D721Med (cell line): ENCODE measurements at regions not wholly inside any gene's neighbourhood (a gene's known extent, or its start where the extent isn't known, plus 50 kb on each side); places are given as distances from the start of the nearest gene placed in this dataset.

Experiments
- DNase-seq: peaks from one replicate; pipeline ENCODE4 v3.0.0; 2011; ENCODE audit warnings: low spot score; ENCODE audit not compliant: insufficient read length
- FAIRE-seq: peaks from 2 replicates; lab custom pipeline; 2011; peaks lifted over from hg19 to GRCh38; lab: Jason Lieb, UNC
- TF ChIP-seq, protein P1 (sequence below): IDR thresholded peaks from 2 replicates; pipeline ENCODE4 v1.5.1; 2012; ENCODE audit warnings: mild to moderate bottlenecking, control low read depth; ENCODE audit not compliant: insufficient read depth; ENCODE audit errors: missing control alignments

DNA sequence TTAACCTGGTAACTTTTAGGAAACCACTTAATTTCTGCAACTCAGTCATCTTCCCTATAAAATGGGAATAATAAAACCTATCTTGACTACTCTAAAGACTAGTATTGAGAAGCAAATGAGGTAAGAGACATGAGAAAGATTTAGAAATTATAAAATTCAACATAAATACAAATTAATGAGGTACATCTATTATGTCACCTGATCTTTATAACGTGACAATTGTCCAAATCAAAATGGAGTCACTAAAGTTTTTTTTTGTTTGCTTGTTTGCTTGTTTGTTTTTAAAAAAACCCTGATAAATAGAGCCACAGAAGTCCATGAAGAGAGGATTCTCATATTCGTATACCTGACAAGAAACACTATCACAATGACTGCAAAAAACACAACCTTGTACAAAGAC, 242.8 kb downstream of the LRRN1 start:
- no peak for DNase-seq
- no peak for FAIRE-seq
- TF ChIP-seq, protein P1, sequence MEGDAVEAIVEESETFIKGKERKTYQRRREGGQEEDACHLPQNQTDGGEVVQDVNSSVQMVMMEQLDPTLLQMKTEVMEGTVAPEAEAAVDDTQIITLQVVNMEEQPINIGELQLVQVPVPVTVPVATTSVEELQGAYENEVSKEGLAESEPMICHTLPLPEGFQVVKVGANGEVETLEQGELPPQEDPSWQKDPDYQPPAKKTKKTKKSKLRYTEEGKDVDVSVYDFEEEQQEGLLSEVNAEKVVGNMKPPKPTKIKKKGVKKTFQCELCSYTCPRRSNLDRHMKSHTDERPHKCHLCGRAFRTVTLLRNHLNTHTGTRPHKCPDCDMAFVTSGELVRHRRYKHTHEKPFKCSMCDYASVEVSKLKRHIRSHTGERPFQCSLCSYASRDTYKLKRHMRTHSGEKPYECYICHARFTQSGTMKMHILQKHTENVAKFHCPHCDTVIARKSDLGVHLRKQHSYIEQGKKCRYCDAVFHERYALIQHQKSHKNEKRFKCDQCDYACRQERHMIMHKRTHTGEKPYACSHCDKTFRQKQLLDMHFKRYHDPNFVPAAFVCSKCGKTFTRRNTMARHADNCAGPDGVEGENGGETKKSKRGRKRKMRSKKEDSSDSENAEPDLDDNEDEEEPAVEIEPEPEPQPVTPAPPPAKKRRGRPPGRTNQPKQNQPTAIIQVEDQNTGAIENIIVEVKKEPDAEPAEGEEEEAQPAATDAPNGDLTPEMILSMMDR, result no peak

DNA sequence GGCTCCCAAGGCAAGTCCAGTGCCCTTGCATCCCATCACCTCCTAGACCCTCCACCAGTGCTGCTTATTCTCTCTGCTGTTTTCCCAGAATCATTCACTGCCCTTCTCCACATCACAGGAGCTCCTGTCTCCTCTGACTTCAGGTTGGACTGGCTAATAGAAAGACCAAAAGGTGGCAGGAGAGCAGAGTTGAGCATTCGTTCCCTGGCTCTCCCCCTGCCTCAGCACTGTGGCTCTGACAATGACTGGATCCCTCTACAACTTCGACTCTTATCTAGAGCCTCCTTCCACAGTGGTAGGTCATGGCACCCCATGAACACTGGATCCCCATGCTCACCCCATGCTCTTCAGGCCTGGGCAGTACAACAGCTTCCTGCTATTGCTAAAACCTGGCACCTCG, 243.6 kb downstream of the LRRN1 start:
- FAIRE-seq (no peak), DNase-seq (no peak)
- TF ChIP-seq, protein P1, result no peak

DNA sequence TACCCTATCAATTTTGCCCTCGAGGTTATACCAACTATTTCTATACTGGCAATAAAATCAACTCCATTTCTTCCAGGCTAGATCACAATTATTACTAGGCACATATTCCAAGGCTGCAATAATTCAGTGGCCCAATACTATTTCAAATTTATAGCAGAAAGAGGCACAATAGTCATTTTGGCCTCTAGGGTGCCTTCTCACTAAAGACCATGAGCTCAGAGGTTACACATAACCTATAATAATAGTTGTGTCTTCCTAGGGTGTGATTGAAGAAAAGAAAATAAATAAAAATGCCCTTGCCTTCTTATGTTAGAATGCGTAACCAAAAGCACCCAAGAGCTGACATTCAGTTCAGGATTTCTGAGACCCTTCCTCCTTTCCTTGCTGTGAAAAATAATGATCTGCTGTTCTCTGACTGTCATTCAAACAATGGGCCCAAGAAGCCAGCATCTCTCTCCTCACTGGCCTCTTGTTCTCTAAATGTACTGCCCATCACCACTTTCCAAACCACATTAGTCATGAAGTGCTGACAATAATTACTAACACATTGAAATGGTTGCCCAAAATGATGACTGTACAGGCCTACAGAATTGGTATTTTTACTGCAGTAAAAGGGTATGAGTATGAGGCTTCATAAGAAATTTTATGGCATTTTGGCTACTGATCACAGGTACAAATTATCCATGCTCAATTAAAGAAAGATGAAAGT, 244.8 kb downstream of the LRRN1 start:
- FAIRE-seq, result no peak
- no peak for DNase-seq
- TF ChIP-seq, protein P1, result no peak

DNA sequence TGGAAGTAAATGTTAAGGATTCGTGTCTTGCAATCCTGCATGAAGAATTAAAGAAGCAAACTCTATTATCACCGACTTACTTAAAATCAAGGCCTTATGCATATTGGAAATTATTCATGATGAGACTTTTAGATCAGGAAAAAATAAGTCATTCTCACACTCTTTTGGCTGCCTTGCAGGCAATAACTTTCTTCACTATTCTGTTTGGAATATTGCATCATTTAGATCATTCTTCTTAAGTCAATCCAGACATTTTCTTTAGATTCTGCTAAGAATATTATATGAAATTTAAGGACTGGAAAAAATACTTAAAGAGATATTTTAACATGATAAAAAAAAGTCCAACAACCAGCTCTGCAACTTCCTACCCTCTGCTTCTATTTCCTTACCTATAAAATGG, 245.4 kb downstream of the LRRN1 start:
- TF ChIP-seq, protein P1, result no peak
- FAIRE-seq (no peak), DNase-seq (no peak)

DNA sequence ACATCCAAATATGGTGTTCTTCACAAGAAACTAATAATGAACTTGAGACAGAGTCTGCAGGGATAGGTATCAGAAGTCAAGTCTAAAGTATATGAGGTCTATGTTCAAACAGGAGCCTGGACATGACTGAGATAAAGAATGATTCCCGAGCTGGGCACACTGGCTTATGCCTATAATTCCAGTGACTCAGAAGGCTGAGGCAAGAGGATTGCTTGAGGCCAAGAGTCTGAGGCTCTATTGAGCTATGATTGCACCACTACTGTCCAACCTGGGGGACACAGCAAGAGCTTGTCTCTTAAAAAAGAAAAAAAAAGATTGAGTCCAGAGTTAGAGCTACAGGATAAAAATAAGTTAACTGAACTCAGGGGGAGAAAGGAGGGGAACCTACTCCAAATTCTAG, 246.5 kb downstream of the LRRN1 start:
- TF ChIP-seq, protein P1, result no peak
- FAIRE-seq (no peak), DNase-seq (no peak)

DNA sequence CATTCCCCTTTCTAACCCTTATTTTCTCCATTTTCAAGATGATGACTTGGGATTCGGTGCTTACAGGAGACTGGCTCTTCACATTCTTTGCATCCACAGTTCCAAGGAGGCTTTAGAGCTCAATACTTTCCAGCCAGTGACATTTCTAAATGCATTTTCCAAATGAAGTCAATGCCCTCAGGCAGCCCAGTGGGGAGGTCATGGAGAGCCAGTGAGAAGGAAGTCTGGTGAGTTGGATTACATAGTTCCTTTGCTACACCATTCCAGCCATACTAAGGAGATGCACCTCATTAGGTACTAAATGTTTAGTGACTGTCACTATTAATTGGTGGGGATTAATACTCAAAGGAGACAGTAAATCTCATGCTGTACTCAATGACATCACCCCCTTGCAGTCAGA, 248.1 kb downstream of the LRRN1 start:
- TF ChIP-seq, protein P1, result no peak
- DNase-seq (no peak), FAIRE-seq (no peak)

DNA sequence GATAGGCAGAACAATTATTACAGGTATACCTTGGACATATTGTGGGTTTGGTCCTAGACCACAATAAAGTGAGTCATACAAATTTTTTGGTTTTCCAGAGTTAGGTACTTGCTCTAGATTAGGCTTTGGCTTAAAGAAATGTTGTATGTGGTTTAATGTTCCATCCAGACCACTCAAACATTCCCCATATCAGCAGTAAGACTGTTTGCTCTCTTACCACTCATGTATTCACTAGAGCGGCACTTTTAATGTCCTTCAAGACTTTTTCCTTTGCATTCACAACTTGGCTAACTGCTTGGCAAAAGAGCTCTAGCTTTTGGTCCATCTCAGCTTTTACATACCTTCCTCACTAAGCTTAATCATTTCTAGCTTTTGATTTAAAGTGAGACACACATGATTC, 250.5 kb upstream of the SETMAR start:
- TF ChIP-seq, protein P1, result no peak
- DNase-seq (no peak), FAIRE-seq (no peak)
